Loucy (cell line): ENCODE measurements at regions not wholly inside any gene's neighbourhood (a gene's known extent, or its start where the extent isn't known, plus 50 kb on each side); places are given as distances from the start of the nearest gene placed in this dataset.

Experiments used
- H2AFZ ChIP-seq: fragments of 200-600 bp; sonication (generic); 2 replicates; pipeline ENCODE4 v1.6.0; 2016; ENCODE audit warnings: antibody characterized with exemption, mild to moderate bottlenecking, low read length, moderate library complexity
- H3F3A ChIP-seq: fragments of 200-600 bp; 2 replicates; pipeline ENCODE4 v1.6.0; 2016; ENCODE audit warnings: antibody characterized with exemption, low read depth, mild to moderate bottlenecking
- H3K27me3 ChIP-seq: fragments of 200-600 bp; sonication (generic); 2 replicates; pipeline ENCODE4 v1.6.1; 2014; ENCODE audit warnings: low read length, mild to moderate bottlenecking; ENCODE audit not compliant: insufficient read depth, poor library complexity, severe bottlenecking
- H3K36me3 ChIP-seq: fragments of 200-600 bp; sonication (generic); 2 replicates; pipeline ENCODE4 v1.6.1; 2016; ENCODE audit warnings: low read length; ENCODE audit not compliant: insufficient read depth
- H3K4me1 ChIP-seq: fragments of 200-600 bp; sonication (generic); 2 replicates; pipeline ENCODE4 v1.5.1; 2014; ENCODE audit warnings: low read length, mild to moderate bottlenecking; ENCODE audit not compliant: insufficient read depth, poor library complexity, severe bottlenecking
- H3K4me2 ChIP-seq: fragments of 200-600 bp; sonication (generic); 2 replicates; pipeline ENCODE4 v1.6.0; 2014; ENCODE audit warnings: antibody characterized with exemption, low read length, low read depth, mild to moderate bottlenecking; ENCODE audit not compliant: poor library complexity, severe bottlenecking
- H3K4me3 ChIP-seq: fragments of 200-600 bp; sonication (generic); 2 replicates; pipeline ENCODE4 v1.5.1; 2014; ENCODE audit warnings: low read length, mild to moderate bottlenecking, mixed read lengths; ENCODE audit not compliant: poor library complexity, severe bottlenecking
- H3K79me2 ChIP-seq: fragments of 200-600 bp; sonication (generic); 2 replicates; pipeline ENCODE4 v1.6.1; 2014; ENCODE audit warnings: low read length; ENCODE audit not compliant: insufficient read depth
- H3K9ac ChIP-seq: fragments of 200-600 bp; sonication (generic); 2 replicates; pipeline ENCODE4 v1.6.0; 2014; ENCODE audit warnings: mild to moderate bottlenecking, low read depth, low read length, moderate library complexity; ENCODE audit not compliant: poor library complexity, severe bottlenecking
- H3K9me2 ChIP-seq: fragments of 200-600 bp; sonication (generic); replicated peaks from 2 replicates; pipeline ENCODE4 v1.6.1; 2016; ENCODE audit warnings: low read depth, low read length, mixed read lengths
- H3K9me3 ChIP-seq: fragments of 200-600 bp; sonication (generic); 2 replicates; pipeline ENCODE4 v1.6.1; 2014; ENCODE audit warnings: mild to moderate bottlenecking, antibody characterized with exemption, low read length, low read depth; ENCODE audit not compliant: insufficient read depth
- H4K20me1 ChIP-seq: fragments of 200-600 bp; sonication (generic); 2 replicates; pipeline ENCODE4 v1.6.0; 2014; ENCODE audit warnings: antibody characterized with exemption, low read length, mild to moderate bottlenecking; ENCODE audit not compliant: insufficient read depth, poor library complexity, severe bottlenecking
- EZH2phosphoT487 ChIP-seq: fragments of 200-600 bp; IDR thresholded peaks from 2 replicates; pipeline ENCODE4 v1.6.1; 2018; ENCODE audit warnings: antibody characterized with exemption, mild to moderate bottlenecking, moderate library complexity, borderline replicate concordance
- TF ChIP-seq, protein P1 (sequence below): fragments of 200-600 bp; sonication (generic); conservative IDR thresholded peaks from 2 replicates; pipeline ENCODE4 v1.5.1; 2014; ENCODE audit warnings: mild to moderate bottlenecking, antibody characterized with exemption, low read length

DNA sequence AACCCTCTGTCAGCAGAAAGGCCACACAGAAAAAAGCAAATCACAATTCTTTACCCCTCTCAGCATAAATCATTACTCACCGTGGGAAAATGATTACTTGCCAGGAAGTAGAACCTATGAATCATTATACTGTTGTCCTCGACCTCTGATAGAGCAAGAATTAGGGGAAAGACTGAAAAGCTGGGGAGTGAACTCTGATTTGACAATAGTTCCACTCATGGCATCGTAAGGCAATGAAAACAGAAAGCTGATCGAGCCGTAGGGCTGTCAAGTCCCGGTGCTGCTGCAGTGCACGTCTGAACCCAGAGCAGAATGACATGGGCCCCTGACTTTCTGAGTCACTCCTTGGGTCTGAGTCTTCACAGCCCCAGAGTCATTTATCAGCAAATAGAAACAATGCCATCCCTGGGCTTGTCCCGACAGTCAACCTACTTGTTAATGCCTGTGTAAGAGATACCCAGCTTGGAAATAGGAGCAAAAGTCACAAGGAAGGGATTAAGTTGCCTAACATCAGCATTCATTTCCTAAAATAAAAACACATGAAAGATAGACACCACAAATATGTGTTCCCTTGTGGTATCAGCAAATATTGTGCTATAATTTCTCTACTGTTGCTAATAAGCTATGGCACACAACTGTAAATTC lies 224.8 kb upstream of the MARCKS start:
- H3F3A ChIP-seq = no peaks in the 10 kb centered on the region
- H3K36me3 ChIP-seq = no peaks in the 10 kb centered on the region
- no peak overlapping the region for H3K4me3 ChIP-seq
- no peak for TF ChIP-seq EZH2phosphoT487
- TF ChIP-seq, protein P1, sequence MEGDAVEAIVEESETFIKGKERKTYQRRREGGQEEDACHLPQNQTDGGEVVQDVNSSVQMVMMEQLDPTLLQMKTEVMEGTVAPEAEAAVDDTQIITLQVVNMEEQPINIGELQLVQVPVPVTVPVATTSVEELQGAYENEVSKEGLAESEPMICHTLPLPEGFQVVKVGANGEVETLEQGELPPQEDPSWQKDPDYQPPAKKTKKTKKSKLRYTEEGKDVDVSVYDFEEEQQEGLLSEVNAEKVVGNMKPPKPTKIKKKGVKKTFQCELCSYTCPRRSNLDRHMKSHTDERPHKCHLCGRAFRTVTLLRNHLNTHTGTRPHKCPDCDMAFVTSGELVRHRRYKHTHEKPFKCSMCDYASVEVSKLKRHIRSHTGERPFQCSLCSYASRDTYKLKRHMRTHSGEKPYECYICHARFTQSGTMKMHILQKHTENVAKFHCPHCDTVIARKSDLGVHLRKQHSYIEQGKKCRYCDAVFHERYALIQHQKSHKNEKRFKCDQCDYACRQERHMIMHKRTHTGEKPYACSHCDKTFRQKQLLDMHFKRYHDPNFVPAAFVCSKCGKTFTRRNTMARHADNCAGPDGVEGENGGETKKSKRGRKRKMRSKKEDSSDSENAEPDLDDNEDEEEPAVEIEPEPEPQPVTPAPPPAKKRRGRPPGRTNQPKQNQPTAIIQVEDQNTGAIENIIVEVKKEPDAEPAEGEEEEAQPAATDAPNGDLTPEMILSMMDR = no peak
- H3K79me2 ChIP-seq = no peaks in the 10 kb centered on the region
- H4K20me1 ChIP-seq = no peaks in the 10 kb centered on the region
- H3K27me3 ChIP-seq = no peaks in the 10 kb centered on the region
- no peak overlapping the region for H2AFZ ChIP-seq
- no peaks in the 10 kb centered on the region for H3K9me2 ChIP-seq
- no peak overlapping the region for H3K9ac ChIP-seq
- H3K4me1 ChIP-seq = peaks cover 10% of the 10 kb centered on the region
- no peaks in the 10 kb centered on the region for H3K9me3 ChIP-seq
- H3K4me2 ChIP-seq = no peak overlapping the region

DNA sequence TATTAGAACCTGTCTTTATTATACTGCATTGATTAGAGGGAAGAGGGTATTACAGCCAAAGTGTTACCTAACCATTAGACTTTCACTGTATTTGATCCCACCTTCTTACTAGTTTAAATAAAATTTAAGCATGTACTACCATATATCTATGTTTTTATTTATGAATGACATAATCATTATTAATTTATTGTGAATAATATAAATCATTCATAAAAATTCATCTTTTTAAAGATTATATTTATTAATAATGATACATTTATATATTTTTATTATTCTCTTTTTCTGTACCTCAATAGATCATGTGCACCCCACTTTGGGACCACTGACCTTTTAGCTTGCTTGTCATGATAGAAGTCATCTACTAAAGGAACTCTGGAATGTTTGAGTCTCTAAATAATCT lies 223.5 kb upstream of the MARCKS start:
- Histone ChIP-seq H3F3A (no peaks in the 10 kb centered on the region), H3K9me2 (no peaks in the 10 kb centered on the region), H3K4me2 (no peak overlapping the region), H3K4me3 (no peak overlapping the region), H3K27me3 (no peaks in the 10 kb centered on the region), H3K4me1 (peaks cover 10% of the 10 kb centered on the region), H3K9me3 (no peaks in the 10 kb centered on the region), H2AFZ (no peak overlapping the region), H3K79me2 (no peaks in the 10 kb centered on the region), H3K9ac (no peak overlapping the region), H4K20me1 (no peaks in the 10 kb centered on the region), H3K36me3 (no peaks in the 10 kb centered on the region)
- TF ChIP-seq EZH2phosphoT487 = no peak
- TF ChIP-seq, protein P1 = no peak

DNA sequence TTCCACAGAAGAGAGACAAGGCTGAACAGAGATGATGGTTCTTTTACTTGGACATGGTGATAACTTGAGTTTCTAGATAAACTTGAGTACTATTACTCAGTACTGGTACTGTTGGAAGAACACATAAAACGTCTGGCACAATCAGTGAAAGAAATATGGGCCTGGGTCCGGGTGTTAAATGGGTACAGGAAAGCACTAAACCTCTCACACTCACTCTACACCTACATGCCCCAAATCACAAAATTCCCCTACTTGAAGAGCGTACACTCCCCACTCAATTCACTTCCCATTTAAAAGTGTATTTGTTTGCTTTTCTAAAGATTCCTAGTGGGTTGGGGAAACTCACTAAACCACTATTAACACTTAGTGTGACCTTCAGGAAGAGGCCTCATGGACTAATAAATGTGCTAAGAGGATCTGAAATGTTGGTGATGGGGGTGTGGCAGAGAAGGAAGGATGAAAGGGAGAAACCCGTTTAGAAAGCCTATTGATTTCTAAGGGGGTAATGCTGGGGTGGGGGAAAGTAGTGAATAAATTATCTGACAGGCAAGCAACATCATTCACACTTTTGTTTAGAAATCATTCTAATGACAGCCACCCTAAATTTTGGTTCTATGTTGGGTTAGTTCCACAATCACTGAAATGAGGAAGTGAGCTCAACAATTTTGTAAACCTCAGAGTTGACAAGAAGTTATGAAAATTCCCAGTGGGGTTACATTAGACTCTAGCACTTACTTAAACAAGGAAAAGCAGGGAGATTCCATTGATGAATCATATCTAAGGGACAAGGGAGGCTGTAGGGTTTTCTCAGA lies 222.6 kb upstream of the MARCKS start:
- no peak for TF ChIP-seq EZH2phosphoT487
- no peak overlapping the region for H3K4me3 ChIP-seq
- no peak overlapping the region for H2AFZ ChIP-seq
- H3K9me3 ChIP-seq = no peaks in the 10 kb centered on the region
- no peaks in the 10 kb centered on the region for H3K27me3 ChIP-seq
- H3K4me2 ChIP-seq = no peak overlapping the region
- H3K36me3 ChIP-seq = no peaks in the 10 kb centered on the region
- no peaks in the 10 kb centered on the region for H4K20me1 ChIP-seq
- no peaks in the 10 kb centered on the region for H3K79me2 ChIP-seq
- no peaks in the 10 kb centered on the region for H3F3A ChIP-seq
- H3K4me1 ChIP-seq = peaks cover 10% of the 10 kb centered on the region
- no peaks in the 10 kb centered on the region for H3K9me2 ChIP-seq
- no peak overlapping the region for H3K9ac ChIP-seq
